ENCODE measurements at regions not wholly inside any gene's neighbourhood (a gene's known extent, or its start where the extent isn't known, plus 50 kb on each side); places are given as distances from the start of the nearest gene placed in this dataset.

GRCh38 chr7:25952261-25953057 is 199.5 kb upstream of the NFE2L3 start:
- no peak for DNase-seq (ENCODE audit: low read depth in 1 of 2, low spot score in 1 of 2)

- no peak for DNase-seq (ENCODE audit: low read depth in 1 of 2, low spot score in 1 of 2)
Measured at GRCh38 chr7:25953859-25954258, 198.1 kb upstream of the NFE2L3 start.

GRCh38 chr7:25954395-25954794 is 197.6 kb upstream of the NFE2L3 start:
- no peak for DNase-seq (ENCODE audit: low read depth in 1 of 2, low spot score in 1 of 2)

GRCh38 chr7:25959168-25959734 is 192.7 kb upstream of the NFE2L3 start:
- no peak for DNase-seq (ENCODE audit: low read depth in 1 of 2, low spot score in 1 of 2)

- no peak for DNase-seq (ENCODE audit: low read depth in 1 of 2, low spot score in 1 of 2)
Measured at GRCh38 chr7:25963733-25964132, 188.3 kb upstream of the NFE2L3 start.

- DNase-seq (ENCODE audit: low read depth in 1 of 2, low spot score in 1 of 2): no peak
Measured at GRCh38 chr7:25964483-25964991, 187.5 kb upstream of the NFE2L3 start.

- DNase-seq (ENCODE audit: low read depth in 1 of 2, low spot score in 1 of 2): no peak
Measured at GRCh38 chr7:25965405-25966123, 186.4 kb upstream of the NFE2L3 start.

GRCh38 chr7:25966469-25966868 is 185.5 kb upstream of the NFE2L3 start:
- DNase-seq (ENCODE audit: low read depth in 1 of 2, low spot score in 1 of 2): no peak

- no peak for DNase-seq (ENCODE audit: low read depth in 1 of 2, low spot score in 1 of 2)
Measured at GRCh38 chr7:25967278-25968204, 184.5 kb upstream of the NFE2L3 start.

GRCh38 chr7:25968205-25968993 is 183.6 kb upstream of the NFE2L3 start:
- no peak for DNase-seq (ENCODE audit: low read depth in 1 of 2, low spot score in 1 of 2)

GRCh38 chr7:25970356-25970755 is 181.6 kb upstream of the NFE2L3 start:
- DNase-seq (ENCODE audit: low read depth in 1 of 2, low spot score in 1 of 2): no peak

GRCh38 chr7:25970911-25971310 is 181.1 kb upstream of the NFE2L3 start:
- no peak for DNase-seq (ENCODE audit: low read depth in 1 of 2, low spot score in 1 of 2)

GRCh38 chr7:25976630-25977029 is 175.4 kb upstream of the NFE2L3 start:
- no peak for DNase-seq (ENCODE audit: low read depth in 1 of 2, low spot score in 1 of 2)

GRCh38 chr7:25978466-25978865 is 173.5 kb upstream of the NFE2L3 start:
- DNase-seq (ENCODE audit: low read depth in 1 of 2, low spot score in 1 of 2): no peak

- DNase-seq (ENCODE audit: low read depth in 1 of 2, low spot score in 1 of 2): no peak
Measured at GRCh38 chr7:25979605-25980004, 172.4 kb upstream of the NFE2L3 start.

GRCh38 chr7:25982684-25983083 is 169.3 kb upstream of the NFE2L3 start:
- DNase-seq (ENCODE audit: low read depth in 1 of 2, low spot score in 1 of 2): no peak

- DNase-seq (ENCODE audit: low read depth in 1 of 2, low spot score in 1 of 2): no peak
Measured at GRCh38 chr7:25985196-25985595, 166.8 kb upstream of the NFE2L3 start.

- no peak for DNase-seq (ENCODE audit: low read depth in 1 of 2, low spot score in 1 of 2)
Measured at GRCh38 chr7:25988640-25989039, 163.4 kb upstream of the NFE2L3 start.

GRCh38 chr7:25989140-25989705 is 162.8 kb upstream of the NFE2L3 start:
- DNase-seq (ENCODE audit: low read depth in 1 of 2, low spot score in 1 of 2): no peak

All from activated T-helper 1 cell treated with anti-CD3 and anti-CD28 coated beads, Interleukin-2, amount 50 U/mL, for 16 hours (primary cell).